ENCODE measurements at regions not wholly inside any gene's neighbourhood (a gene's known extent, or its start where the extent isn't known, plus 50 kb on each side); places are given as distances from the start of the nearest gene placed in this dataset.
A peak's percentile ranks its signal among the peaks of the same experiment; 100 is the strongest.

DNA sequence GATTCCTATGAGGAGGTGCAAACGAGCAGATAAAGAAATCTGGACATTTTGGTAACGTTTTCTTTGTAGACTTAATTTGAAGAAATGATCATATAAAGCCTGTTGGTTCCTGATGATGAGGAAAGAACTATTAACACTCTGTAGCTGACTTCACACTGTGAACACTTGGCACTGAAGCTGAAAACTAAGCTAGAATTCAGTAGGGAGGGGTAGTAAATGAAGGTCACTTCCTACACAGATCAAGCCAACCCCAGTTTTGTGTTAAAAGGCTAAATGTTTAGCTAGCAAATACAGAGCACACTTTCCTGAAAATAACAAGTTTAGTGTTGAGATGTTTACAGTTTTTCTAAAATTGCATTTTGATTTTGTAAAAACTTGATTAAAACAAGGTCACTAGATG lies 296.2 kb upstream of the PRDM1 start:
- Histone ChIP-seq H3K9me3 (ENCODE audit: control insufficient read depth in 4 of 4, insufficient read depth in 3 of 4, low read length in 3 of 4) (peaks cover 0 to 2% (median 0%) of the 10 kb centered on the region in 4 donors), H3K4me1 (ENCODE audit: control insufficient read depth in 5 of 5, insufficient read depth in 5 of 5, low read length in 5 of 5) (peaks cover 0 to 26% (median 4%) of the 10 kb centered on the region in 5 donors), H3K27ac (ENCODE audit: low read depth in 1 of 2, low read length in 1 of 2) (no peak overlapping the region), H3K36me3 (ENCODE audit: control insufficient read depth in 4 of 4, insufficient read depth in 4 of 4, low read length in 4 of 4) (no peaks in the 10 kb centered on the region), H3K27me3 (ENCODE audit: control insufficient read depth in 3 of 3, insufficient read depth in 3 of 3, low read length in 2 of 3) (no peaks in the 10 kb centered on the region), H3K9ac (ENCODE audit: insufficient read depth in 1 of 2, low read length in 2 of 2) (no peak overlapping the region), H3K4me3 (no peak overlapping the region)
- WGBS, 2 donors = 64 to 78% methylated on average over 2 of the region's 2 CpGs
- DNase-seq (peak in 2 of 3 donors; percentile 33 to 34), ATAC-seq (ENCODE audit: insufficient read depth, low FRiP score) (no peak)
- TF ChIP-seq, protein P1, sequence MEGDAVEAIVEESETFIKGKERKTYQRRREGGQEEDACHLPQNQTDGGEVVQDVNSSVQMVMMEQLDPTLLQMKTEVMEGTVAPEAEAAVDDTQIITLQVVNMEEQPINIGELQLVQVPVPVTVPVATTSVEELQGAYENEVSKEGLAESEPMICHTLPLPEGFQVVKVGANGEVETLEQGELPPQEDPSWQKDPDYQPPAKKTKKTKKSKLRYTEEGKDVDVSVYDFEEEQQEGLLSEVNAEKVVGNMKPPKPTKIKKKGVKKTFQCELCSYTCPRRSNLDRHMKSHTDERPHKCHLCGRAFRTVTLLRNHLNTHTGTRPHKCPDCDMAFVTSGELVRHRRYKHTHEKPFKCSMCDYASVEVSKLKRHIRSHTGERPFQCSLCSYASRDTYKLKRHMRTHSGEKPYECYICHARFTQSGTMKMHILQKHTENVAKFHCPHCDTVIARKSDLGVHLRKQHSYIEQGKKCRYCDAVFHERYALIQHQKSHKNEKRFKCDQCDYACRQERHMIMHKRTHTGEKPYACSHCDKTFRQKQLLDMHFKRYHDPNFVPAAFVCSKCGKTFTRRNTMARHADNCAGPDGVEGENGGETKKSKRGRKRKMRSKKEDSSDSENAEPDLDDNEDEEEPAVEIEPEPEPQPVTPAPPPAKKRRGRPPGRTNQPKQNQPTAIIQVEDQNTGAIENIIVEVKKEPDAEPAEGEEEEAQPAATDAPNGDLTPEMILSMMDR (IDR thresholded peaks at IDR 0.05; ENCODE audit: control extremely low read depth, extremely low read depth) = no peak

DNA sequence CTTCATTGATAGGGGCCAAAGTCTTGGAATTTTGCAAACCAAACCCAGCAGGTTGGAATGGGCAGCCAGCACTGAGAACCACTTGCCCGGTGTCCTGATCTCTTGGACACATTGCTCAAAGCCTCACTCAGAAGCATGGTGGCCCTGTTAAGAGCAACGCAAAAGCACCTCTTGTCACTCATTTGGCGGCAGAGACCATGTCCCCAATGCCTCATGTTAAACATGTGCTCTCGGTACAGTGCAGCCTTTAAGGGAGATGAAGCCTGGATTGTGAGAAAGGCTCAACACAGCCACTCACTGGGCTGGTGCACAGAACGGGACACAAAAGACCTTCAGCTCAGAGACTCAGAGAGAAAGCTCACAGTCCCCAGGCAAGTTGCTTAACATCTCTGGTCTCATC lies 298.4 kb upstream of the PRDM1 start:
- no peaks in the 10 kb centered on the region for H3K36me3 ChIP-seq (ENCODE audit: control insufficient read depth in 4 of 4, insufficient read depth in 4 of 4, low read length in 4 of 4)
- WGBS, 2 donors = 97 to 99% methylated on average over 5 of the region's 5 CpGs
- H3K4me1 ChIP-seq (ENCODE audit: control insufficient read depth in 5 of 5, insufficient read depth in 5 of 5, low read length in 5 of 5) = peaks cover 0 to 26% (median 4%) of the 10 kb centered on the region in 5 donors
- no peak for ATAC-seq (ENCODE audit: insufficient read depth, low FRiP score)
- no peaks in the 10 kb centered on the region for H3K27me3 ChIP-seq (ENCODE audit: control insufficient read depth in 3 of 3, insufficient read depth in 3 of 3, low read length in 2 of 3)
- H3K9ac ChIP-seq (ENCODE audit: insufficient read depth in 1 of 2, low read length in 2 of 2) = no peak overlapping the region
- DNase-seq = no peak
- peaks cover 0 to 2% (median 0%) of the 10 kb centered on the region in 4 donors for H3K9me3 ChIP-seq (ENCODE audit: control insufficient read depth in 4 of 4, insufficient read depth in 3 of 4, low read length in 3 of 4)
- TF ChIP-seq, protein P1 (IDR thresholded peaks at IDR 0.05; ENCODE audit: control extremely low read depth, extremely low read depth) = no peak
- H3K4me3 ChIP-seq = no peak overlapping the region
- no peak overlapping the region for H3K27ac ChIP-seq (ENCODE audit: low read depth in 1 of 2, low read length in 1 of 2)

- H3K36me3 ChIP-seq (ENCODE audit: control insufficient read depth in 4 of 4, insufficient read depth in 4 of 4, low read length in 4 of 4) = no peaks in the 10 kb centered on the region
- no peak for DNase-seq
- no peaks in the 10 kb centered on the region for H3K27me3 ChIP-seq (ENCODE audit: control insufficient read depth in 3 of 3, insufficient read depth in 3 of 3, low read length in 2 of 3)
- H3K4me1 ChIP-seq (ENCODE audit: control insufficient read depth in 5 of 5, insufficient read depth in 5 of 5, low read length in 5 of 5) = peaks cover 0 to 25% (median 4%) of the 10 kb centered on the region in 5 donors
- H3K9me3 ChIP-seq (ENCODE audit: control insufficient read depth in 4 of 4, insufficient read depth in 3 of 4, low read length in 3 of 4) = peaks cover 0 to 2% (median 0%) of the 10 kb centered on the region in 4 donors
- TF ChIP-seq, protein P1 (IDR thresholded peaks at IDR 0.05; ENCODE audit: control extremely low read depth, extremely low read depth) = no peak
- 82 to 84% methylated on average over 10 of the region's 10 CpGs for WGBS, 2 donors
- ATAC-seq (ENCODE audit: insufficient read depth, low FRiP score) = no peak
- no peak overlapping the region for H3K9ac ChIP-seq (ENCODE audit: insufficient read depth in 1 of 2, low read length in 2 of 2)
- no peak overlapping the region for H3K27ac ChIP-seq (ENCODE audit: low read depth in 1 of 2, low read length in 1 of 2)
- no peak overlapping the region for H3K4me3 ChIP-seq
These were observed 299.1 kb upstream of the PRDM1 start for GRCh38 chr6:105786890-105787655.
